OCI-LY1 (cell line): ENCODE measurements at regions not wholly inside any gene's neighbourhood (a gene's known extent, or its start where the extent isn't known, plus 50 kb on each side); places are given as distances from the start of the nearest gene placed in this dataset.

Experiments
- H2AFZ ChIP-seq: fragments of 200-600 bp; sonication (generic), shearing (Covaris generic); 2 replicates; pipeline ENCODE4 v1.6.0; 2014; ENCODE audit warnings: antibody characterized with exemption, mild to moderate bottlenecking, low read length
- H3F3A ChIP-seq: fragments of 200-600 bp; sonication (generic), shearing (Covaris generic); 2 replicates; pipeline ENCODE4 v1.6.0; 2014; ENCODE audit warnings: mild to moderate bottlenecking, antibody characterized with exemption, low read length, moderate library complexity; ENCODE audit not compliant: insufficient read depth
- H3K27ac ChIP-seq: fragments of 200-600 bp; sonication (generic); 2 replicates; pipeline ENCODE4 v1.5.1; 2014; ENCODE audit warnings: low read length, mixed run types, mild to moderate bottlenecking, low read depth; ENCODE audit not compliant: poor library complexity, severe bottlenecking
- H3K27me3 ChIP-seq: fragments of 200-600 bp; sonication (generic); 2 replicates; pipeline ENCODE4 v1.6.0; 2014; ENCODE audit warnings: antibody characterized with exemption, mild to moderate bottlenecking, low read length, moderate library complexity; ENCODE audit not compliant: insufficient read depth
- H3K36me3 ChIP-seq: fragments of 200-600 bp; sonication (generic); 2 replicates; pipeline ENCODE4 v1.6.1; 2014; ENCODE audit warnings: mild to moderate bottlenecking, antibody characterized with exemption, low read length, moderate library complexity, mixed read lengths; ENCODE audit not compliant: insufficient read depth
- H3K4me1 ChIP-seq: fragments of 200-600 bp; sonication (generic); 2 replicates; pipeline ENCODE4 v1.5.1; 2014; ENCODE audit warnings: mild to moderate bottlenecking, low read length, moderate library complexity; ENCODE audit not compliant: insufficient read depth, severe bottlenecking
- H3K4me2 ChIP-seq: fragments of 200-600 bp; sonication (generic), shearing (Covaris generic); 2 replicates; pipeline ENCODE4 v1.6.1; 2014; ENCODE audit warnings: low read length
- H3K4me3 ChIP-seq: fragments of 200-600 bp; sonication (generic); 2 replicates; pipeline ENCODE4 v1.5.1; 2014; ENCODE audit warnings: low read length, low read depth, mild to moderate bottlenecking, mixed read lengths; ENCODE audit not compliant: poor library complexity, severe bottlenecking
- H3K79me2 ChIP-seq: fragments of 200-600 bp; shearing (Covaris generic); 2 replicates; pipeline ENCODE4 v1.6.1; 2016; ENCODE audit warnings: mixed run types, low read length, mixed read lengths; ENCODE audit not compliant: insufficient read depth
- H3K9ac ChIP-seq: fragments of 200-600 bp; sonication (generic), shearing (Covaris generic); 2 replicates; pipeline ENCODE4 v1.6.1; 2014; ENCODE audit warnings: mild to moderate bottlenecking, low read length, mixed read lengths
- H3K9me2 ChIP-seq: fragments of 200-600 bp; sonication (generic), shearing (Covaris generic); 2 replicates; pipeline ENCODE4 v1.6.1; 2014; ENCODE audit warnings: low read depth, mild to moderate bottlenecking, low read length, mixed read lengths
- H3K9me3 ChIP-seq: fragments of 200-600 bp; shearing (Covaris generic); 2 replicates; pipeline ENCODE4 v1.6.1; 2014; ENCODE audit warnings: low read length, mixed read lengths
- H4K20me1 ChIP-seq: fragments of 200-600 bp; sonication (generic), shearing (Covaris generic); 2 replicates; pipeline ENCODE4 v1.6.0; 2016; ENCODE audit warnings: mild to moderate bottlenecking, low read length; ENCODE audit not compliant: insufficient read depth
- CTCF ChIP-seq: fragments of 200-600 bp; sonication (generic), shearing (Covaris generic); IDR thresholded peaks from 2 replicates; pipeline ENCODE4 v1.5.1; 2017; ENCODE audit warnings: mild to moderate bottlenecking, antibody characterized with exemption, low read length, moderate library complexity, mixed read lengths
- EZH2 ChIP-seq: fragments of 200-600 bp; sonication (generic), shearing (Covaris generic); IDR thresholded peaks from 2 replicates; pipeline ENCODE4 v1.8.0; 2017; ENCODE audit warnings: borderline replicate concordance, mixed run types, mild to moderate bottlenecking, antibody characterized with exemption, low read length, moderate library complexity, mixed read lengths

DNA sequence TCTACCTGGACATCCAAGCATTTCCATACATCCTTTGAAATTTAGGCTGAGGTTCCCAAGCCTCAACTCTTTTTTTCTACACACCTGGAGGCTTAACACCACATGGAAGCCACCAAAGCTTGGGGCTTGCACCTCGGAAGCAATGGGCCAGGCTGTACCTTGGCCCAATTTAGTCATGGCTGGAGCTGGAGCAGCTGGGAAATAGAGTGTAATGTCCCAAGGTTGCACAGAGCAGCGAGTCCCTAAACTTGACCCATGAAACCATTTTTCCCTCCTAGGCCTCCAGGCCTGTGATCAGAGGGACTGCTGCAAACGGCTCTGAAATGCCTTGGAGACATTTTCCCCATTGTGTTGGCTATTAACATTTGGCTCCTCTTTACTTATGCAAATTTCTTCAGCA lies 1574.3 kb upstream of the ZEB2 start:
- Histone ChIP-seq H3K4me3 (no peak overlapping the region), H3K27me3 (no peaks in the 10 kb centered on the region), H4K20me1 (no peaks in the 10 kb centered on the region)

DNA sequence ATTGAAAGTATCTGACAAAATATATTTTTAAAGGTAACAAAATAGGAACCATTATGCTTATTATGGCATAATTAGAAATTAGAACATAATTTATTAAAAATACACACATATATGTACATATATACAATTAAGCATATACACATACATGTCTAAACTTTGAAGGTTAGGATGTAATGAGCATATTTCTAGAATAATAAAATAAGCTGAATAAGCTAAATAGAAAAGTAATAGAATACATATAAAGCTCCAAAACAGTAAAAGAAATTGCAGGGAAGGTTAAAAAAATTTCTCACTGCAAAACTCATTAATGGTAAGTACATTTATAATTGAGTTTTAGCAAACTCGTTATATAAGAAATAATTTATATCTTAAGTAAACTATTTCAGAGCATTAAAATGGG lies 1561.5 kb upstream of the ZEB2 start:
- Histone ChIP-seq H3K27me3 (no peaks in the 10 kb centered on the region), H4K20me1 (no peaks in the 10 kb centered on the region), H3K36me3 (no peaks in the 10 kb centered on the region), H3K4me2 (no peak overlapping the region), H3K4me1 (no peaks in the 10 kb centered on the region), H3K9me3 (no peaks in the 10 kb centered on the region), H2AFZ (no peak overlapping the region), H3K4me3 (no peak overlapping the region), H3F3A (no peaks in the 10 kb centered on the region), H3K9me2 (no peaks in the 10 kb centered on the region), H3K79me2 (no peaks in the 10 kb centered on the region), H3K9ac (no peak overlapping the region), H3K27ac (no peak overlapping the region)
- no peak for TF ChIP-seq EZH2
- TF ChIP-seq CTCF: no peak

More for the DNA sequence above, 1574.3 kb upstream of the ZEB2 start:
- H3K9ac ChIP-seq: no peak overlapping the region
- H3F3A ChIP-seq: no peaks in the 10 kb centered on the region
- no peaks in the 10 kb centered on the region for H3K36me3 ChIP-seq
- H3K4me2 ChIP-seq: no peak overlapping the region
- no peak overlapping the region for H3K27ac ChIP-seq
- no peaks in the 10 kb centered on the region for H3K79me2 ChIP-seq
- no peaks in the 10 kb centered on the region for H3K9me2 ChIP-seq
- H3K4me1 ChIP-seq: no peaks in the 10 kb centered on the region
- TF ChIP-seq CTCF (no peak), EZH2 (no peak)
- H3K9me3 ChIP-seq: peaks cover 12% of the 10 kb centered on the region
- H2AFZ ChIP-seq: no peak overlapping the region

DNA sequence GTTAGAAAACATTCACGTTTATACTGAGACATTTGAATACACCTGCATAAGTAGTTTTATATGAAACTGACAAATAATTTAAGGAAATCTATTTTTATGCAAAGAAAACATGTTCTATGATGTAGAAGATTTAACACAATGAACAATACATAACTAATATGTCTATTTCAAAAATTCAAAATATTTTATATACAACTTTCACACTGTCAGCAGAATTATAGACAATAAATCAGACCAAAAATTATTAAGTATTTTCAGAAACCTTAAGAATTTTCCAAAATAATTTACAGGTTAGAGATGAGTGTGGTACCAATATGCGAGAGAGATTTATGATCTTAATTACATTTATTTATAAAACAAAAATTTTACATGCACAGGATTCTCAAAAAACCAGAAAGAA lies 1561.0 kb upstream of the ZEB2 start:
- Histone ChIP-seq H3K4me3 (no peak overlapping the region), H3F3A (no peaks in the 10 kb centered on the region), H3K79me2 (no peaks in the 10 kb centered on the region), H2AFZ (no peak overlapping the region), H4K20me1 (no peaks in the 10 kb centered on the region), H3K4me1 (no peaks in the 10 kb centered on the region), H3K36me3 (no peaks in the 10 kb centered on the region), H3K9me2 (no peaks in the 10 kb centered on the region), H3K27me3 (no peaks in the 10 kb centered on the region), H3K27ac (no peak overlapping the region), H3K9me3 (no peaks in the 10 kb centered on the region), H3K9ac (no peak overlapping the region), H3K4me2 (no peak overlapping the region)
- TF ChIP-seq CTCF: no peak
- TF ChIP-seq EZH2: no peak
